GM23338 (cell line): ENCODE measurements at regions not wholly inside any gene's neighbourhood (a gene's known extent, or its start where the extent isn't known, plus 50 kb on each side); places are given as distances from the start of the nearest gene placed in this dataset.

Experiments
- ATAC-seq: fragments of 200-7000 bp; cut with Tn5 transposase; 3 replicates; pipeline ENCODE4 v1.9.1; 2020
- DNase-seq: peaks from one replicate; pipeline ENCODE4 v3.0.0-alpha.2; 2015; ENCODE audit warnings: low spot score
- H2AFZ ChIP-seq: fragments of 200-600 bp; sonication (generic); 2 replicates; pipeline ENCODE4 v1.8.0; 2016; ENCODE audit warnings: antibody characterized with exemption, mild to moderate bottlenecking, moderate library complexity
- H3F3A ChIP-seq: fragments of 200-600 bp; sonication (generic); replicated peaks from 2 replicates; pipeline ENCODE4 v1.8.0; 2017; ENCODE audit warnings: antibody characterized with exemption, mixed run types, low read depth
- H3K27ac ChIP-seq: fragments of 200-600 bp; sonication (generic); 2 replicates; pipeline ENCODE4 v1.6.1; 2016; ENCODE audit warnings: low read depth
- H3K27me3 ChIP-seq: fragments of 200-600 bp; sonication (generic); 2 replicates; pipeline ENCODE4 v1.8.0; 2016; ENCODE audit warnings: mild to moderate bottlenecking, mixed run types, moderate library complexity; ENCODE audit not compliant: insufficient read depth
- H3K36me3 ChIP-seq: fragments of 200-600 bp; sonication (generic); 2 replicates; pipeline ENCODE4 v1.8.0; 2016; ENCODE audit warnings: mild to moderate bottlenecking; ENCODE audit not compliant: insufficient read depth
- H3K4me1 ChIP-seq: fragments of 200-600 bp; sonication (generic); 2 replicates; pipeline ENCODE4 v1.8.0; 2016; ENCODE audit warnings: mild to moderate bottlenecking, moderate library complexity; ENCODE audit not compliant: insufficient read depth
- H3K4me2 ChIP-seq: fragments of 200-600 bp; sonication (generic); 2 replicates; pipeline ENCODE4 v1.7.1; 2017; ENCODE audit warnings: mixed run types
- H3K4me3 ChIP-seq: fragments of 200-600 bp; sonication (generic); 2 replicates; pipeline ENCODE4 v1.6.1; 2016; ENCODE audit warnings: mixed run types
- H3K79me2 ChIP-seq: fragments of 200-600 bp; sonication (generic); replicated peaks from 2 replicates; pipeline ENCODE4 v1.8.0; 2017; ENCODE audit warnings: mild to moderate bottlenecking; ENCODE audit not compliant: insufficient read depth
- H3K9me2 ChIP-seq: fragments of 200-600 bp; sonication (generic); 2 replicates; pipeline ENCODE4 v1.8.0; 2017; ENCODE audit not compliant: insufficient read depth
- H4K20me1 ChIP-seq: fragments of 200-600 bp; sonication (generic); replicated peaks from 2 replicates; pipeline ENCODE4 v1.8.0; 2017; ENCODE audit warnings: mild to moderate bottlenecking; ENCODE audit not compliant: insufficient read depth
- H3K27ac Mint-ChIP-seq: 2 replicates; pipeline ENCODE4 v1.8.0; 2020; ENCODE audit warnings: inconsistent platforms, mild to moderate bottlenecking, moderate library complexity, mixed read lengths
- H3K27me3 Mint-ChIP-seq: 3 replicates; pipeline ENCODE4 v1.8.0; 2022; ENCODE audit warnings: low read depth, mild to moderate bottlenecking, moderate library complexity, mixed read lengths, inconsistent platforms; ENCODE audit not compliant: insufficient read depth, poor library complexity
- H3K36me3 Mint-ChIP-seq: 3 replicates; pipeline ENCODE4 v1.8.0; 2021; ENCODE audit warnings: low read depth, mild to moderate bottlenecking, inconsistent platforms, moderate library complexity, mixed read lengths
- H3K4me1 Mint-ChIP-seq: 3 replicates; pipeline ENCODE4 v1.8.0; 2020; ENCODE audit warnings: mild to moderate bottlenecking, inconsistent platforms, mixed read lengths
- H3K4me3 Mint-ChIP-seq: 3 replicates; pipeline ENCODE4 v1.8.0; 2021; ENCODE audit warnings: moderate library complexity, mild to moderate bottlenecking, inconsistent platforms, mixed read lengths
- H3K9me3 Mint-ChIP-seq: 3 replicates; pipeline ENCODE4 v1.8.0; 2020; ENCODE audit warnings: moderate library complexity, mild to moderate bottlenecking, inconsistent platforms, mixed read lengths
- CREB1 ChIP-seq: fragments of 250-450 bp; sonication (Bioruptor Pico); IDR thresholded peaks from 2 replicates; pipeline ENCODE4 v1.5.0; 2020; ENCODE audit warnings: low read depth, mild to moderate bottlenecking, moderate library complexity
- ETS1 ChIP-seq: IDR thresholded peaks from 2 replicates; pipeline ENCODE4 v1.6.1; 2016; ENCODE audit warnings: antibody characterized with exemption
- NANOG ChIP-seq: IDR thresholded peaks from 2 replicates; pipeline ENCODE4 v1.6.1; 2016; ENCODE audit warnings: antibody characterized with exemption, borderline replicate concordance
- POLR2AphosphoS5 ChIP-seq: IDR thresholded peaks from 2 replicates; pipeline ENCODE4 v1.6.1; 2016; ENCODE audit warnings: antibody characterized with exemption, low read depth
- REST ChIP-seq: IDR thresholded peaks from one replicate; pipeline ENCODE4 v1.6.1; 2018; ENCODE audit warnings: antibody characterized with exemption; ENCODE audit not compliant: unreplicated experiment
- ZNF331 ChIP-seq: fragments of 250-450 bp; sonication (Bioruptor Pico); IDR thresholded peaks from 2 replicates; pipeline ENCODE4 v1.5.0; 2020; ENCODE audit warnings: low read depth, mild to moderate bottlenecking, moderate library complexity
- ZNF462 ChIP-seq: fragments of 250-450 bp; sonication (Bioruptor Pico); IDR thresholded peaks from 2 replicates; pipeline ENCODE4 v1.5.0; 2020; ENCODE audit warnings: mild to moderate bottlenecking, moderate library complexity

GRCh38 chr16:66304961-66305360 is 61.5 kb upstream of the CDH5 start:
- no peaks in the 10 kb centered on the region for H3K9me2 ChIP-seq
- DNase-seq (no peak), ATAC-seq (no peak)
- no peaks in the 10 kb centered on the region for H3K4me1 ChIP-seq
- H2AFZ ChIP-seq: no peak overlapping the region
- H3K4me2 ChIP-seq: no peak overlapping the region
- Mint-ChIP-seq H3K27ac (no peak overlapping the region), H3K4me3 (no peak overlapping the region), H3K27me3 (peaks cover 14% of the 10 kb centered on the region), H3K4me1 (no peaks in the 10 kb centered on the region; the same call in 2 of the 3 replicates), H3K9me3 (no peaks in the 10 kb centered on the region; the same call in 2 of the 3 replicates), H3K36me3 (no peaks in the 10 kb centered on the region)
- no peak overlapping the region for H3K4me3 ChIP-seq
- H3K27me3 ChIP-seq: no peaks in the 10 kb centered on the region
- H3F3A ChIP-seq: no peaks in the 10 kb centered on the region
- no peaks in the 10 kb centered on the region for H3K79me2 ChIP-seq
- no peaks in the 10 kb centered on the region for H3K36me3 ChIP-seq
- no peaks in the 10 kb centered on the region for H4K20me1 ChIP-seq
- H3K27ac ChIP-seq: no peak overlapping the region
- TF ChIP-seq REST: no peak

- Histone ChIP-seq H4K20me1 (no peaks in the 10 kb centered on the region), H3K27me3 (no peaks in the 10 kb centered on the region), H3K9me2 (no peaks in the 10 kb centered on the region), H3K79me2 (no peaks in the 10 kb centered on the region), H3K4me1 (no peaks in the 10 kb centered on the region), H3F3A (no peaks in the 10 kb centered on the region), H3K36me3 (no peaks in the 10 kb centered on the region), H3K27ac (no peak overlapping the region), H3K4me3 (no peak overlapping the region), H2AFZ (no peak overlapping the region), H3K4me2 (no peak overlapping the region)
- Mint-ChIP-seq H3K9me3 (no peaks in the 10 kb centered on the region; the same call in 2 of the 3 replicates), H3K4me3 (no peak overlapping the region), H3K27me3 (peaks cover 14% of the 10 kb centered on the region), H3K4me1 (no peaks in the 10 kb centered on the region; the same call in 2 of the 3 replicates), H3K36me3 (no peaks in the 10 kb centered on the region), H3K27ac (no peak overlapping the region)
- DNase-seq: no peak
- no peak for ATAC-seq
- TF ChIP-seq ZNF462 (CRISPR knock-in tag) (no peak), CREB1 (no peak), REST (no peak), ZNF331 (CRISPR knock-in tag) (no peak), ETS1 (no peak), POLR2AphosphoS5 (no peak), NANOG (no peak)
These were observed 62.3 kb upstream of the CDH5 start for GRCh38 chr16:66304151-66304550.
